GM12872 (cell line): ENCODE measurements at regions not wholly inside any gene's neighbourhood (a gene's known extent, or its start where the extent isn't known, plus 50 kb on each side); places are given as distances from the start of the nearest gene placed in this dataset.

Experiments
- TF ChIP-seq, protein P1 (sequence below): IDR thresholded peaks from 3 replicates; pipeline ENCODE4 v1.5.1; 2011; ENCODE audit warnings: low read depth, mild to moderate bottlenecking, low read length, moderate library complexity; ENCODE audit not compliant: insufficient read depth

DNA sequence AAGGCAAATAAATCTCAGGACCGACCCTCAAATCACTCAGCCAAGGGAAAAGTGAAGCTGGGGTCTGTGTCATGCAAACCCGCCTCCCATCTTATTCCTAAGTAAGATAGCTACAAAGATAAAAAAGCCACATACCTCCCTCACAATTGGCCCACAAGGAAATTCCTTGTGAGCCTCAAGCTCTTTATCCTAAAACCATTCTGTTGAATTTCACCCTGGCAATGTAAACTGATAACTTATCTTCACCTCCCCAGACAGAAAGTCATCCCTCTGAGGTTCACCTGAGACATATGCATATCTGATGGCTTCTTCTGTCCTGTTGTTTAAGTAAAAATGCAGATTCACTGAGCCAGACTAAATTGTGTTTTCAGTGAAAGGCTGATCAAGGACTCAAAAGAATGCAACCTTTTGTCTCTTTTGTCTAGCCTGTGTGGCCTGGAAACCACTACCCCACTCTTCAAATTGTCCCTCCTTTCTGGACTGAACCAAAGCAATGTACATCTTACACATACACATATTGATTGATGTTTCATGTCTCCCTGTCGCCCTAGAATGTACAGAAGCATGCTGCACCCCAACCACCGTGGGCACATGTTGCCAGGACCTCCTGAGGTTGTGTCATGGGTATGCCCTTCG is 91.3 kb downstream of the MFAP3L start:
- TF ChIP-seq, protein P1, sequence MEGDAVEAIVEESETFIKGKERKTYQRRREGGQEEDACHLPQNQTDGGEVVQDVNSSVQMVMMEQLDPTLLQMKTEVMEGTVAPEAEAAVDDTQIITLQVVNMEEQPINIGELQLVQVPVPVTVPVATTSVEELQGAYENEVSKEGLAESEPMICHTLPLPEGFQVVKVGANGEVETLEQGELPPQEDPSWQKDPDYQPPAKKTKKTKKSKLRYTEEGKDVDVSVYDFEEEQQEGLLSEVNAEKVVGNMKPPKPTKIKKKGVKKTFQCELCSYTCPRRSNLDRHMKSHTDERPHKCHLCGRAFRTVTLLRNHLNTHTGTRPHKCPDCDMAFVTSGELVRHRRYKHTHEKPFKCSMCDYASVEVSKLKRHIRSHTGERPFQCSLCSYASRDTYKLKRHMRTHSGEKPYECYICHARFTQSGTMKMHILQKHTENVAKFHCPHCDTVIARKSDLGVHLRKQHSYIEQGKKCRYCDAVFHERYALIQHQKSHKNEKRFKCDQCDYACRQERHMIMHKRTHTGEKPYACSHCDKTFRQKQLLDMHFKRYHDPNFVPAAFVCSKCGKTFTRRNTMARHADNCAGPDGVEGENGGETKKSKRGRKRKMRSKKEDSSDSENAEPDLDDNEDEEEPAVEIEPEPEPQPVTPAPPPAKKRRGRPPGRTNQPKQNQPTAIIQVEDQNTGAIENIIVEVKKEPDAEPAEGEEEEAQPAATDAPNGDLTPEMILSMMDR, result no peak

DNA sequence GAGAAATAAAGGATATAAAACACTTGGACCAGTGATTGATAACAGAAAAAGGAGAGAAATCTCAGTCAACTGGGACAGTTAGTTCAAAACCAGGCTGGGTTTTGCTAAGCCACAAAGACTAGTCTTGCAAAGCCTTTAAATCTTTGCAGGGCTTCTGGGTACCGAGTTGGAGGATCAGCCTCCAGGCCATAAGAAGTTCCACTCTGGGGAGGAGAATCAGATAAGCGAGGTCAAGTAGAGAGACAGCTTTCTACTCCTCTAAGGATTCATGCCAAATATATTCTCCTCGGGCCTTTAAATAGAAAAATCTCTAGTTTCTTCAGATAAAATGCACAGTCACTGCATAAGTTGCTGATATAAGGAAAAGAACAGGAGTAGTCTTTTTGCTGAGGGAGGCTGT is 92.7 kb downstream of the MFAP3L start:
- TF ChIP-seq, protein P1, result no peak

DNA sequence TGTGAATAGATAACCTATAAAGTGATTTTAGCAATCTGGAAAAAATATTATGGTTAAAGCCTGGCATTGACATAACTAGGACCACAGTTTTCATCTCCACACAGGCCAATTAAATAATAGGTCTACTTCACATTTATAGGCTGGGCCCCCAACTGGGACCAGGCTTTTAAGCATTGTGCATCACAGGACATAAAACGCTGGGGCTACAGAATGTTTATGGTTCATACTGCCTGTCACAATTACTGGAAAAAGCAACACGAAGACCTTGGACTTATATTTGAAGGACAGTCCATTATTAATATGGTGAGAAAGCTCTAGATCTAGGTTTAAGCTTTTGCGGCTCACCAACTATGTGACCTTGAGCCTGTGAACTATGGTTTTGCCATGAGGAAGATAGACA is 94.2 kb downstream of the MFAP3L start:
- TF ChIP-seq, protein P1, result no peak

DNA sequence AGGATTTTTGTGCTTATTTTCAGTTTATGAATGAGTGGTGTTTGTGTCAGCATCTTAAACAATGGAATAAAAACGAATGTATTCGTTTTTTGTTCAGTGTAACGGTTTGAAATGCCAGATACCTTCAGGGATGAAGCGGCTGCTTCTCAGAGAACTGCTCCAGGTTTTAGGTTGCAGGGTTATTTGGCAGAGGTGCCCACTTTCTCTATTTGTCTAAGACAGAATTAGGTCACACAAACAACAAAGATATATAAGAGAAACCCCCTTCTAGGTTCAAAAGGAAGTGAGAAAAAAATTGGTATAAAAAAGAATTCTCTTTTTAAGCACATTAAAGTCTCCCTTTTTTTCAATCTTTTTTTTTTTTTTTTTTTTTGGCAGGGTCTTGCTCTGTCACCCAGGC is 98.9 kb downstream of the MFAP3L start:
- TF ChIP-seq, protein P1, result no peak

DNA sequence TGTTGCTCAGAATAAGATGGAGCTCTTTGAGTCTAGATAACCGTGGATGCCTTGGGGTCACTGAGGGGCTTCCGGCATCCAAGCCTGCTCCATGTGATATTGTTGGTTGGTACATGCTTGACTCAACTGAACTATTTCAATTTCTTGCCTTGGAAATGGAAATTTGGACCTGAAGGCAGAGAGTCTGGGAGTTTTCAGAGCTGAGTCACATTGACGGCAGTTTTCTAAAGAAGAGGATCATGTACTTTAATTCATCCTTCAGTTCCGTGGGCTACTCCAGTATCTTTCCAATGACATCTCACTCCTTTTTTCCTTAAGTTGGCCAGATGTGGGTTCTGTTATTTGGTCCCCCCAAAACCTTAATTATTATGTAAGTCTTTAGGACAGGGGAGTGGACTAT is 100.5 kb downstream of the MFAP3L start:
- TF ChIP-seq, protein P1, result no peak

DNA sequence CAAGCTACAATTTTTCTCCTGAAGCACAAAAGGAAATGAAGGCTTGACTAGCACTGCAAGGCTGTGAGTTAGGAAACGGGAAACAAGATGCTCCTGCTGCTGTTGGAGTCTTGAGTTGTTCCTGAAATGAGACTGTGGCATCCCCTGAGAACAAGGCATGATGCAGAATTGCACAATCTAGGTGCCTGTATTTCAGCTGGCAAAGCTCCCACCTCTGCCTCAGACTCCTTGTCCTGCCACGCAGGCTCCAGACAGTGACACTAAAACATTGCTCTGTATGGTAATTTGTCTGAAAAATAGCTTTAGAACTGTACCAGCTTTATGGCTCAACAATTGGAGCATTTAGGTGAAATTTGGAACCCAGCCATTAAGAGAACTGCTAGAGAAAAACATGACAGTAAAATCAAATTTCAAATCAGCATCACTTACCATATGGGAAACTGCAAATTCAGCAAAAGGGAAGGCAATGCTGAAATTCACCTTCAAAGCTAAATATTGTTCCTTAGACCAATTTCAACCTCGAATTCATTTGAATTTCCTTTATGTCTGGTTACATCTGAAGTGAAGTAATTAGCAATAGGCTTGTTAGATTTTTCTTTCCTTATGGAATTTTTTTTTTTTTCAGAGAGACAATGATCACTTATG is 103.4 kb downstream of the MFAP3L start:
- TF ChIP-seq, protein P1, result no peak

DNA sequence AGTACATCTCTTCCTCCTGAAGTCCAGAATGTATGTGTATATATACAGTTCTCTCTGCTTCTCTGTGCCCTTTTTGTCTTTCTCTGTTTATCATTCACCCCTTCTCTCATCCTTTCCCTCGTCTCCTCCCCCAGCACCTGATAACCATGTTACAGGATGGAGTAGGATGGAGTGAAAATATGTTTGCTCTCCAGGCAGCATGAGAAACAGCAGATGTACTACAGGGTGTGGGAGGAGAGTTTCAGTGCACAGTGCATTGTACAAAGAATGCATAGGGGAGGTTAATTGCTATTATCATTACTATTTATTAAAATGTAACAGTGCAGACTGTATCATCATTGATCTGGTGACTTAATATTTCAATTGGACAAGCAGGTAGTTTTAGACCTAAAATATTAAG is 104.5 kb downstream of the MFAP3L start:
- TF ChIP-seq, protein P1, result no peak
